NCI-H2107 treated with DMSO at 0.1 percent for 48 hours (cell line): ENCODE measurements at regions not wholly inside any gene's neighbourhood (a gene's known extent, or its start where the extent isn't known, plus 50 kb on each side); places are given as distances from the start of the nearest gene placed in this dataset.

Experiments
- DNase-seq: peaks from one replicate; lab custom pipeline; 2025; ENCODE audit not compliant: unreplicated experiment; lab: John Stamatoyannopoulos, UW

DNA sequence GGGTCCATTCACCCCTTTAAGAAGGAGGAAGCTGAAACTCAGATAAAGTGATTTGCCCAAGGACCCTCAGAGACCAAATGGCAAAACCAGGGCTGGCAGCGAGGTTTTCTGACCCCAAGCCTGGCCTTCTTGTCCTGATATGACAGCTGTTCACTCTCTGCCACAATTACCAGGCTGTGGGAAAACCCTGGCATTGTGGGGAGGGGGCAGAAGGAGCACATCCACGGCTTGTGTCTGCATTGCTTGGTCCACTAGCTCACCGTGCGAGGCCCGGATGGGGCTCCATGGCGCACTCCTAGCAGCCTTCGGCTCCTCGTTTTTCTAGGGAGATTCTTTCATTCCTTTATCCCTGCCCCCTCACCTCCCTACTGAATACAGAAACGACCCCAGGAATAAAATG, 143.4 kb upstream of the SIX2 start:
- no peak for DNase-seq

- no peak for DNase-seq
Observed at GRCh38 chr2:45145073-45145899, 136.0 kb upstream of the SIX2 start.

DNA sequence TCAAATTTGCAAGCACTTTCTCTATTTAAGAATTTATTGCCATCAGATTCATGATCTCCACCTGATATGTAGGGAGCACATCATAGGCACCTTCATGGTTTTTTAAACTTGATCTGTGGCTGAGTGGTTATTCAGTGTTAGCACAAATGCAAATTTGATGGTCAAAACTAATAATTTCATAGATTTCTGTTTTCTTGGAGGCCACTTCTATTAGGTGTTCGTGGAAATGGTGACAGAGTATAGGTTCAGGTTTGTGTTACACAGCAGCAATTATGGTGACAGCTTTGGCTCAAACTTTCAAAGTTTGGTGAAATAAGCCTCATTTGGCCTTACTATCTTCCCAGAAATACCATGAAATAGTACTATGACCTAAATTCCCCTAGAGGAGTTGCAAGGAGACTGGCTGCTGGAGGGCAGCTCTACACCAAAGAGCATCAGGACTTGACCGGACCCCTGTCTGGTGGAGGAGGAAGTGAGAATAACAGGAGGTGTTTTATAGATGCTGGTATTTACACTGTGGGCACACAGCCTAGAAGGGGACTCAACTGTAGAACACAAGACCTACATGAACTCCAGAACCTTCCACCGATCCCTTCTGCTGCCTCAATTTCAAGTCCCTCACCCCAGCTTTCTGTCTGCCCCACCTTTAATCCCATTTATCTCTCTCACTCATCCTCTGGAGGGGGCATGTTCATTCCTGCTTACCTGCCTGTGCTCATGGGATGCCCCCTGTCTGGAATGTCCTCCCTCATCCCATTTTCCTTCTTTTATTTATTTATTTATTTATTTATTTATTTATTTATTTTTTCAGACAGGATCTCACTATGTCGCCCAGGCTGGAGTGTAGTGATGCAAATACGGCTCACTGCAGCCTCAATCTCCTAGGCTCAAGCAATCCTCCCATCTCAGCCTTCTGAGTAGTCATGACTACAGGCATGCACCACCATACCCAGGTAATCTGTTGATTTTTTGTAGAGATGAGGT, 132.9 kb upstream of the SIX2 start:
- DNase-seq, result no peak

DNA sequence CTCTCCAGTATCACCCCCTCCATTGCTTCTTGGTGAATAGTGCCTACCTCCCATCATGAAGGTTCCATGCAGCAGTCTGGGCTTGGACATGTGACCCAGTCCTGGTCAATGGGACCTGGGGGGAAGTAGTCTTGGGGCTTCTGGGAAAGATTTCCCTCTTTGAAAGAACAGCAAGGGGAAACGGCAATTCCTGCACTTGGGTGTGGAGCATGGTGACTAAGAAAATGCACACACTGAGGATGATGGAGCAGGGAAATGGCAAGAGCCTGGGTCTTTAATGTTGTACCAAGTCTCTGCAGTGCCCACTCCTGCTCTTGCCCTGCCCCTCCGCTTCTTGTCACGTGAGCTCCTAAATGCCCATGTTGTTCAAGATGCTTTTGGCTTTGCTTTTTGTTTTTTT, 131.4 kb upstream of the SIX2 start:
- no peak for DNase-seq

GRCh38 chr2:45138904-45139303, 129.7 kb upstream of the SIX2 start:
- DNase-seq, result no peak

GRCh38 chr2:45137966-45138695, 128.9 kb upstream of the SIX2 start:
- DNase-seq, result no peak

GRCh38 chr2:45134726-45135125, 125.5 kb upstream of the SIX2 start:
- no peak for DNase-seq

GRCh38 chr2:45134014-45134413, 124.8 kb upstream of the SIX2 start:
- DNase-seq, result no peak

DNA sequence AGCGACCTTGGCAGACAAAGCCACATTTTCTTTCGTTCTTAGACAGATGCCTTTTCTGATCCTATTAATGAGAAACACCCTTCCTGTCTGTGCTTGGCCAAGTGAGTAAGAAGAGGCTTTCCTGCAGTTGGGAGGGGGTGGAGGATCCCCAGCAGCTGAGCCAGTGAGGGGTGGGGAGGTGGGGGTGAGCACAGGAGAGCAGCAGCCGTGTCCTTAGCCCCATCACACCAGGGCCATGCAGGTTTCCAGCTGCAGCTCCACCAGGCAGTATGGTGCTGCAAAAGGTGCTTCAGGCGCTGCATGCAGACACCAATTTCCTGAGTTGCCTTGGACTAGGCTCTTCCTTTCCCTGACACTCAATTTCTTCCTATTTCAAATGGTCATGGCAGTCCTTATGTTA, 123.3 kb upstream of the SIX2 start:
- DNase-seq, result no peak

DNA sequence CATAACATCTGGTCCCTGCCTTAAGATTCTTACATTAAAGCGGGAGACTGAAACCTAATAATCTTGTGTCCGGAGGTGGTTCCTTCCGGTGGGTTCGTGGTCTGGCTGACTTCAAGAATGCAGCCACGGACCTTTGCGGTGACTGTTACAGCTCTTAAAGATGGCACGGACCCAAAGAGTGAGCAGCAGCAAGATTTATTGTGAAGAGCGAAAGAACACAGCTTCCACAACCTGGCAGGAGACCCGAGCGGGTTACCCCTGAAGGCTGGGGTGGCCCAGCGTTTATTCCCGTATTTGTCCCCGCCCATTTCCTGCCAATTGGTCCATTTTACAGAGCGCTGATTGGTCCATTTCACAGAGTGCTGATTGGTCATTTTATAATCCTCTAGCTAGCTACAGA, 122.3 kb upstream of the SIX2 start:
- no peak for DNase-seq

DNA sequence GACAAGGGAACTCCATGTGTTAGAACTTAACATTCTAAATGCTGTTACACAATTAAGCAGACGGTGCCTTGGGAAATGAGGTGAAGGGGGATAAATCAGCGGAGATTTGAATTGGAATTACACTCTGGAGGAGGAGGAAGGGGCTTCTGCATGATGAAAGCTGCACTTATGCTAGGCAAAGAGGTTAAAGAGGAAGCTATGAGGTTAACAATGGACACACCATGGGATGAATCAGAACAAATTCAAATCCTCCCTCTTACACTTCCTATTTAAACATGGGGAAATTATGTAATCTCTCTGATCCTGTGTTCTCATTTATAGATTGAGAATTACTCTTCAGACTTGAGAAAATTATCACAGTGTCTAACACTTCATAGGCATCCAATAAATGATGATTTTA, 121.5 kb upstream of the SIX2 start:
- DNase-seq, result no peak

DNA sequence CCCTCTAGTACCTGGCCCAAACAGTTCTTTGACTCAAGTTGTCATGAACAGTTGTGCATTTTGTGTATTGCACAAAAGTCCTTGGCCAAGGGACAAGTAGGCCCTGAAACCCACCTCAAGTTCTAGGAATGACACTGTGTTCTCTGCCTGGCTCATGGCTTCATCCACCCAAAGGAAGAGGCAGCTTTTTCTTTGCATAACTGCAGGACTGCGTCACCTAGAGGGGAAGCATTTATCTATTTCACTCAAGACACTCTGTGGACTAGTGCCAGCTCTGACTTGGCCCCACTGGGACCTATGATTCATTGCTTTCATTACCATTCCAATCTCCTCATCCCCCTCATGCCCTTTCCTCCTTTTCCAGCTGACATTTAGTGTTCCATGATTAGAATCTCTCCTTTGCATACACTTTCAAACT, 119.3 kb upstream of the SIX2 start:
- DNase-seq, result no peak

GRCh38 chr2:45127891-45128290, 118.6 kb upstream of the SIX2 start:
- no peak for DNase-seq

DNA sequence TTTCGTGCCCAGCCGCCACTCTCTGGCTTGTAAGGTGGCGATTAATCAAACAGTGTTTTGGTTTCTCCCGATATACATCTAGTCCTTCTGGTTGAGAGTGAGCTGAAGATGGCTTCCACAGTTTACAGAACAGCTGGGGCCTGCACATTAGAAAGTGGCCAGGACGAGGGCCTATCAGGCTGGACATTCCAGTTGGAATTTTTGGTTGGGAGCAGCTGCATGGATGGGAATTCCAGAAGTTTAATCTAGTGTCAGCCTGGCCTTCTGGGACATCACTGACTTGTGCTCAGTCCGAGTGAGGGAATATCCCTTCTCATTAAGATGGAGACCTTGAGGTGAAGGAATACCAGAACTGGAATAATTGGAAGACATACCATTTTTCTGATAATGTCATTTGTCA, 118.1 kb upstream of the SIX2 start:
- no peak for DNase-seq

- DNase-seq, result no peak
Observed at GRCh38 chr2:45125232-45125631, 116.0 kb upstream of the SIX2 start.

DNA sequence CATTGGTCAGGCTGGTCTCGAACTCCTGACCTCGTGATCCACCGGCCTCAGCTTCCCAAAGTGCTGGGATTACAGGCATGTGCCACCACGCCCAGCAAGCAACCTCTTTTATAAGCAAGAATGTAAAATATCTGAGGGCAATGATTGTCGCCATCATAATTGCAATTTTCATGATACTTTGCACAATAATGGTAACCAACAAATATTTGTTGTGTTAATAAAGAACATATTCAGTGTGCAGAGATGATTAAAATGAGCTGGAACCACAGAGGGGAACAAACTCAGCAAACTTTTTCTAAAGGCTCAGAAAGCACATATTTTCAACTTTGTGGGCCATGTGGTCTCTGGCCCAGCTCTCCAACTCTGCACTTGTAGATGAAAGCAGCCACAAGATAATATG, 115.2 kb upstream of the SIX2 start:
- no peak for DNase-seq

GRCh38 chr2:45123521-45124191, 114.4 kb upstream of the SIX2 start:
- DNase-seq, result no peak

DNA sequence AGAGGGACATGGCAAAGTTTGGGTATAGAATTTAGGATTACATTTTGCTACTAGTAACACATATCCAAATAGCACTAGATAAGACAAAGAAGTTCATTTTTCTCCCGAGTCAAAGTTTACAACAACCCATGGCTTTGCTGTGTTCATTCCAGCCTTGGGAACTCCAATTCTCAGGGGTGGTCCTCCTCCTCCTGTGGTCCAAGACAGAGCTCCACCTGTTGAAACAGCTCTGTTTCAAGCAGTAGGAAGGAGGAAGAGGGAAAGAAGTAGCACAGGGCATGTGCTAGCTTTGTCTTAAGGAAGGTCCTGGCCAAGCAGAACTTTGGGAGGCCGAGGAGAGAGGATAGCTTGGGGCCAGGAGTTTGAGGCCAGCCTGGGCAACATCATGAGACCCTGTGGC, 113.8 kb upstream of the SIX2 start:
- DNase-seq, result no peak

DNA sequence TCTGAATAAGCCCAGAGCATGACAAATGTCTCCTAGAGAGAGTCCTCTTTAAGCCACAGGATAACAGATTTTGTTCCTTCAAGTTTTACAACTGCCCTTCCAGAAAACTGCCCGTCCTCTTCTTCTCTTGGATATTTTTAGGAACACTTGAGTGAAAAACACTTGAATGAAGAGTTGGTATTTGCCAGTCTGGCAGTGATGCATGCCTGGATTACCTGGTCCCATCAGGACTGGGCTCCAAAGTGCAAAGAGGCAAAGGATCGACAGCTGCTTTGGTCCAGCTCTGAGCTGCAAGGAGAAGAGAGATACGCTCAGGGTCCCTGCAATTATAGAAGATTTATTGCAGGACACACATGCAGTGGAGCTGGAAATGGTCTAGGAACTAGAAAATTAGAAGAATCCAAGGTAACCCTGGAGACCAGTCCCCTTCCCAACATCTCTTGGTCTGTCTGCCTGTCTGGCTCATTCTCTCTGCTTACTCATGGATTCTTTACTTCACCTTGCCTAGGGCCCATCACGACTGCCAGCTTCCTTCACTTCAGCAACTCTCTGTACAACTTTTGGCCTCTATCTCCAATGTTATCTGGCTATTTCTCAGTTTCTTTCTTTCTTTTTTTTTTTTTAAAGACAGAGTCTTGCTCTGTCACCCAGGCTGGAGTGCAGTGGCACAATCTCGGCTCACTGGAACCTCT, 112.1 kb upstream of the SIX2 start:
- no peak for DNase-seq

DNA sequence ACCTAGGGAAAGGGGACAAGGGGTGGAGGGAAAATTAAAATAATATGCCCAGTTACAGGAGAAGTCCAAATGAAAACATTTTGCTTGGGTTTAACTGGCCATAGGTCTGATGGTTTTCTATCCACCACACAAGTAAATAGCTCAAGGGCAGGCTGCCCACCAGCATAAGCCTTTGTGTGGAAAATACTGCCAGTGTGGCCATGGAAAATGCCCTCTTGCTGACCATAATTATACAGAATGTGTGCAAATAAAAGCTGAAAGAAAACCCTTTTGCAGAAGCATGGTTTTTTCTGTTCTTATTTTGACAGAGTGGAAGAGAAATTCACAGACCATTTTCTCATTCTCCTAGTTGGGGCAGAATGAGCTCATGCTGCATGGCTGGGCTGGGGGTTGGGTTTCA, 111.3 kb upstream of the SIX2 start:
- no peak for DNase-seq
